Neural progenitor cell (in vitro differentiated cells): ENCODE measurements at regions not wholly inside any gene's neighbourhood (a gene's known extent, or its start where the extent isn't known, plus 50 kb on each side); places are given as distances from the start of the nearest gene placed in this dataset.

Source experiments
- DNase-seq: peaks from one replicate; pipeline ENCODE4 v3.0.0-alpha.2; 2016; ENCODE audit warnings: low spot score
- H2AFZ ChIP-seq: fragments of 200-600 bp; sonication (generic); replicated peaks from 2 replicates; pipeline ENCODE4 v1.6.1; 2016; ENCODE audit warnings: antibody characterized with exemption
- H3F3A ChIP-seq: fragments of 200-600 bp; sonication (generic); 2 replicates; pipeline ENCODE4 v1.6.1; 2016; ENCODE audit warnings: antibody characterized with exemption, low read depth
- H3K27ac ChIP-seq: fragments of 200-600 bp; sonication (generic); 2 replicates; pipeline ENCODE4 v1.5.1; 2016; ENCODE audit warnings: mild to moderate bottlenecking
- H3K27me3 ChIP-seq: fragments of 200-600 bp; sonication (generic); 2 replicates; pipeline ENCODE4 v1.6.1; 2016; ENCODE audit warnings: mild to moderate bottlenecking, moderate library complexity
- H3K36me3 ChIP-seq: fragments of 200-600 bp; sonication (generic); 2 replicates; pipeline ENCODE4 v1.5.1; 2016
- H3K4me1 ChIP-seq: fragments of 200-600 bp; sonication (generic); 2 replicates; pipeline ENCODE4 v1.6.1; 2016; ENCODE audit warnings: mixed run types
- H3K4me2 ChIP-seq: fragments of 200-600 bp; sonication (generic); 2 replicates; pipeline ENCODE4 v1.6.1; 2016
- H3K4me3 ChIP-seq: fragments of 200-600 bp; sonication (generic); 2 replicates; pipeline ENCODE4 v1.5.1; 2016
- H3K79me2 ChIP-seq: fragments of 200-600 bp; sonication (generic); 2 replicates; pipeline ENCODE4 v1.6.1; 2016; ENCODE audit warnings: low read depth
- H3K9ac ChIP-seq: fragments of 200-600 bp; sonication (generic); 2 replicates; pipeline ENCODE4 v1.6.1; 2016
- H3K9me3 ChIP-seq: fragments of 200-600 bp; sonication (generic); 2 replicates; pipeline ENCODE4 v1.5.1; 2016; ENCODE audit warnings: low read depth
- H4K20me1 ChIP-seq: fragments of 200-600 bp; sonication (generic); 2 replicates; pipeline ENCODE4 v1.6.1; 2016; ENCODE audit warnings: low read depth
- H3K27ac Mint-ChIP-seq: 3 replicates; pipeline ENCODE4 v1.8.0; 2021; ENCODE audit warnings: mixed read lengths
- H3K27me3 Mint-ChIP-seq: 2 replicates; pipeline ENCODE4 v1.8.0; 2022; ENCODE audit warnings: low read depth, mild to moderate bottlenecking, inconsistent platforms, moderate library complexity, mixed read lengths; ENCODE audit not compliant: insufficient read depth
- H3K36me3 Mint-ChIP-seq: 3 replicates; pipeline ENCODE4 v1.8.0; 2021; ENCODE audit warnings: mixed read lengths
- H3K4me1 Mint-ChIP-seq: 3 replicates; pipeline ENCODE4 v1.8.0; 2021; ENCODE audit warnings: mixed read lengths
- H3K4me3 Mint-ChIP-seq: 3 replicates; pipeline ENCODE4 v1.8.0; 2021; ENCODE audit warnings: mild to moderate bottlenecking, moderate library complexity, mixed read lengths
- H3K9me3 Mint-ChIP-seq: 3 replicates; pipeline ENCODE4 v1.8.0; 2020; ENCODE audit warnings: mixed read lengths
- EZH2 ChIP-seq: fragments of 200-600 bp; sonication (generic); IDR thresholded peaks from 2 replicates; pipeline ENCODE4 v1.6.1; 2017; ENCODE audit warnings: antibody characterized with exemption, mild to moderate bottlenecking, moderate library complexity
- EZH2phosphoT487 ChIP-seq: fragments of 200-600 bp; sonication (generic); IDR thresholded peaks from 2 replicates; pipeline ENCODE4 v1.6.1; 2017; ENCODE audit warnings: antibody characterized with exemption
- TF ChIP-seq, protein P1 (sequence below): fragments of 200-600 bp; sonication (generic); IDR thresholded peaks from 2 replicates; pipeline ENCODE4 v1.5.1; 2017; ENCODE audit warnings: antibody characterized with exemption, mild to moderate bottlenecking

DNA sequence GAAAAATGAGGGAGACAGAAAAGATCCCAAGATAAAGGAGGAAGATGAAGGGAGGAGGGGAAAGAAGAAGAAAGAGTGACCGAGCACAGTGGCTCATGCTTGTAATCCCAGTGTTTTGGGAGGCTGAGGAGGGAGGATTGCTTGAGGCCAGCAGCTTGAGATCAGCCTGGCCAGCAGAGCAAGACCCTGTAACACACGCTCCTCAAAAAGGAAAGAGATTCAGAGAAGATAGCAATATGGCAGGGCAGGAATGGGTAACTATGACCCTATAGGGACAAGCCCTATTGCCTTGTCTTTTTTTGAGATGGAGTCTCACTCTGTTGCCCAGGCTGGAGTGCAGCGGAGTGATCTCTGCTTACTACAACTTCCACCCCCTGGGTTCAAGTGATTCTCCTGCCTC, 116.9 kb upstream of the MAP1LC3B2 start:
- Histone ChIP-seq H3K27me3 (no peaks in the 10 kb centered on the region), H2AFZ (no peak overlapping the region), H4K20me1 (no peaks in the 10 kb centered on the region), H3K4me1 (peaks cover 6% of the 10 kb centered on the region), H3F3A (no peaks in the 10 kb centered on the region), H3K36me3 (no peaks in the 10 kb centered on the region), H3K4me3 (no peak overlapping the region), H3K79me2 (no peaks in the 10 kb centered on the region), H3K9ac (no peak overlapping the region), H3K9me3 (no peaks in the 10 kb centered on the region), H3K27ac (no peak overlapping the region), H3K4me2 (no peak overlapping the region)
- Mint-ChIP-seq H3K36me3 (no peaks in the 10 kb centered on the region), H3K4me3 (no peak overlapping the region), H3K9me3 (no peaks in the 10 kb centered on the region), H3K27ac (peak overlapping the region; percentile 63), H3K4me1 (peaks cover 32% of the 10 kb centered on the region), H3K27me3 (peaks cover 11% of the 10 kb centered on the region)
- TF ChIP-seq, protein P1, sequence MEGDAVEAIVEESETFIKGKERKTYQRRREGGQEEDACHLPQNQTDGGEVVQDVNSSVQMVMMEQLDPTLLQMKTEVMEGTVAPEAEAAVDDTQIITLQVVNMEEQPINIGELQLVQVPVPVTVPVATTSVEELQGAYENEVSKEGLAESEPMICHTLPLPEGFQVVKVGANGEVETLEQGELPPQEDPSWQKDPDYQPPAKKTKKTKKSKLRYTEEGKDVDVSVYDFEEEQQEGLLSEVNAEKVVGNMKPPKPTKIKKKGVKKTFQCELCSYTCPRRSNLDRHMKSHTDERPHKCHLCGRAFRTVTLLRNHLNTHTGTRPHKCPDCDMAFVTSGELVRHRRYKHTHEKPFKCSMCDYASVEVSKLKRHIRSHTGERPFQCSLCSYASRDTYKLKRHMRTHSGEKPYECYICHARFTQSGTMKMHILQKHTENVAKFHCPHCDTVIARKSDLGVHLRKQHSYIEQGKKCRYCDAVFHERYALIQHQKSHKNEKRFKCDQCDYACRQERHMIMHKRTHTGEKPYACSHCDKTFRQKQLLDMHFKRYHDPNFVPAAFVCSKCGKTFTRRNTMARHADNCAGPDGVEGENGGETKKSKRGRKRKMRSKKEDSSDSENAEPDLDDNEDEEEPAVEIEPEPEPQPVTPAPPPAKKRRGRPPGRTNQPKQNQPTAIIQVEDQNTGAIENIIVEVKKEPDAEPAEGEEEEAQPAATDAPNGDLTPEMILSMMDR = no peak
- TF ChIP-seq EZH2 (no peak), EZH2phosphoT487 (no peak)
- no peak for DNase-seq

DNA sequence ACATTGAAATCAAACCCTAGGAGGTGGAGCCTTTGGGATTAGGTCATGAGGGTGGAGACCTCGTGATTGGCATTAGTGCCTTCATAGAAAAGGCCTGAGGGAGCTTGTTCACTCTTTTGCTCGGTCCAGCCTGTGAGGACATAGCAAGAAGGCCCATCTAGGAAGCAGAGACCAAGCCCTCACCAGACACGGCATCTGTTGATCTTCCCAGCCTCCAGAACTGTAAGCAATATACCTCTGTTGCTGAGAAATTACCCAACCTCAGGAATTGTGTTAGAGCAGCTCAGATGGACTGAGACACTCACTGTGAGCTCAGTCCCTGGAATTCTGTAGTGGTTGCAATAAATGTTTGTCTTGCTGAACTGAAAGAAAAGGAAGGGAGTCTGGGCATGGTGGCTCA, 116.2 kb upstream of the MAP1LC3B2 start:
- no peak for TF ChIP-seq EZH2phosphoT487
- TF ChIP-seq, protein P1 = no peak
- H3K27me3 Mint-ChIP-seq = peaks cover 11% of the 10 kb centered on the region
- H3K27me3 ChIP-seq = no peaks in the 10 kb centered on the region
- no peaks in the 10 kb centered on the region for H3K9me3 Mint-ChIP-seq
- H3K27ac Mint-ChIP-seq = peak overlapping the region; percentile 63
- no peak overlapping the region for H3K4me3 ChIP-seq
- no peaks in the 10 kb centered on the region for H3K36me3 Mint-ChIP-seq
- no peak overlapping the region for H3K4me2 ChIP-seq
- no peaks in the 10 kb centered on the region for H3K36me3 ChIP-seq
- H3K4me3 Mint-ChIP-seq = peak overlapping the region; percentile 43
- H3K79me2 ChIP-seq = no peaks in the 10 kb centered on the region
- no peak overlapping the region for H3K9ac ChIP-seq
- peaks cover 6% of the 10 kb centered on the region for H3K4me1 ChIP-seq
- H2AFZ ChIP-seq = no peak overlapping the region
- DNase-seq = no peak
- no peaks in the 10 kb centered on the region for H3K9me3 ChIP-seq
- peaks cover 25% of the 10 kb centered on the region for H3K4me1 Mint-ChIP-seq
- H4K20me1 ChIP-seq = no peaks in the 10 kb centered on the region
- H3F3A ChIP-seq = no peaks in the 10 kb centered on the region
- no peak overlapping the region for H3K27ac ChIP-seq

DNA sequence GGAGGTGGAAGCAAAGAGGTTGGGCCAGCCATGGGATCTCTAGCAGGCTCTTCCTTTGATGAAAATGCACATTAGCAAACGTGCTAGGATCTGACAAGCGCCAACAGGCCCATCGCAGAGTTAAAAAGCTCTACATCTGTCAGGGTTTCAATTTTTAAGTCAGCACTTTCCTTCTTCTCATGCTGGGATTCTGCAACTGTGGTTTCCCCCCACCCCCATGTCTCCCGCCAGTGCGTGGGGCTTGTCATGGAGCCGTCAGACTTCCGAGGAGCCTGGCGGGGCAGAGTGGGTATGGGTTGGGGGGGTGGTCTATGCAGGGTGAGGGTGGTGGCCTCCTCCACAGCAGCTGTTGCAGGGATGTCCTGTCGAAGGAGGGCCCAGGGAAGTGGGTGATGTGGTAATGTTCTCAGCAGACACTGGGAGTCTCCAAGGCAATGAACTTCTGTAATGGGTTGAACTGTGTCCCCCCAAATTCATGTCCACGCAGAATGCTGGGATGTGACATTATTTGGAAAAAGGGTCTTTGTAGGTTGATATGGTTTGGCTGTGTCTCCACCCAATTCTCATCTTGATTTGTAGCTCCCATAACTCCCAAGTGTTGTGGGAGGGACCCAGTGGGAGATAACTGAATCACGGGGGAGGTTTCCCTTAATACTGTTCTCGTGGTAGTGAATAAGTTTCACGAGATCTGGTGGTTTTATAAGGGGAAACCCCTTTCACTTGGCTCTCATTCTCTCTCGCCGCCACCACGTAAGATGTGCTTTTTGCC, 115.2 kb upstream of the MAP1LC3B2 start:
- Histone ChIP-seq H3K9ac (no peak overlapping the region), H4K20me1 (no peaks in the 10 kb centered on the region), H3K4me1 (peaks cover 6% of the 10 kb centered on the region), H3K36me3 (no peaks in the 10 kb centered on the region), H3K27me3 (no peaks in the 10 kb centered on the region), H3K27ac (no peak overlapping the region), H3K4me3 (no peak overlapping the region), H3K9me3 (no peaks in the 10 kb centered on the region), H3K79me2 (no peaks in the 10 kb centered on the region), H2AFZ (no peak overlapping the region), H3F3A (no peaks in the 10 kb centered on the region), H3K4me2 (no peak overlapping the region)
- H3K27ac Mint-ChIP-seq = peak overlapping the region; percentile 50
- H3K36me3 Mint-ChIP-seq = no peaks in the 10 kb centered on the region
- no peaks in the 10 kb centered on the region for H3K9me3 Mint-ChIP-seq
- peaks cover 10% of the 10 kb centered on the region for H3K27me3 Mint-ChIP-seq
- H3K4me3 Mint-ChIP-seq = no peak overlapping the region
- DNase-seq = no peak
- no peak for TF ChIP-seq EZH2
- TF ChIP-seq, protein P1 = no peak
- TF ChIP-seq EZH2phosphoT487 = no peak
- H3K4me1 Mint-ChIP-seq = peaks cover 21% of the 10 kb centered on the region
